8988T (cell line): ENCODE measurements at regions not wholly inside any gene's neighbourhood (a gene's known extent, or its start where the extent isn't known, plus 50 kb on each side); places are given as distances from the start of the nearest gene placed in this dataset.
"Not testable (repeated sequence)": the region's sequence is repeated elsewhere in the genome, so short reads cannot be mapped to it uniquely, and the experiment has no call there.

Experiments used
- DNase-seq: peaks from one replicate; pipeline ENCODE4 v3.0.0; 2011

DNA sequence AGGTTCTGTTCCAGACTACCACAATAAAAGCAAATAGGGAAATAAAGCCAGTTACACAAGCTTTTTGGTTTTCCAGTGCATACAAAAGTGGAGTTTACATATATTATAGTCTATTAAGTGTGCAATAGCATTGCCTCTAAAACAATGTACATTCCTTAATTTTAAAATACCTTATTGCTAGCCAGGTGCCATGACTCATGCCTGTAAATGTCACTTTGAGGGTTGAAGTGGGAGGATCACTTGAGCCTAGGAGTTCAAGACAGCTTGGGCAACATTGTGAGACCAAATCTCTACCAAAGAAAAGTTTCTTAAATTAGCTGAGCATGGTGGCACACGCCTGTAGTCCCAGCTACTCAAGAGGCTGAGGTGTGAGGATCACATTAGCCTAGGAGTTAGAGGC, 52.9 kb upstream of the IMP4 start:
- no peak for DNase-seq

DNA sequence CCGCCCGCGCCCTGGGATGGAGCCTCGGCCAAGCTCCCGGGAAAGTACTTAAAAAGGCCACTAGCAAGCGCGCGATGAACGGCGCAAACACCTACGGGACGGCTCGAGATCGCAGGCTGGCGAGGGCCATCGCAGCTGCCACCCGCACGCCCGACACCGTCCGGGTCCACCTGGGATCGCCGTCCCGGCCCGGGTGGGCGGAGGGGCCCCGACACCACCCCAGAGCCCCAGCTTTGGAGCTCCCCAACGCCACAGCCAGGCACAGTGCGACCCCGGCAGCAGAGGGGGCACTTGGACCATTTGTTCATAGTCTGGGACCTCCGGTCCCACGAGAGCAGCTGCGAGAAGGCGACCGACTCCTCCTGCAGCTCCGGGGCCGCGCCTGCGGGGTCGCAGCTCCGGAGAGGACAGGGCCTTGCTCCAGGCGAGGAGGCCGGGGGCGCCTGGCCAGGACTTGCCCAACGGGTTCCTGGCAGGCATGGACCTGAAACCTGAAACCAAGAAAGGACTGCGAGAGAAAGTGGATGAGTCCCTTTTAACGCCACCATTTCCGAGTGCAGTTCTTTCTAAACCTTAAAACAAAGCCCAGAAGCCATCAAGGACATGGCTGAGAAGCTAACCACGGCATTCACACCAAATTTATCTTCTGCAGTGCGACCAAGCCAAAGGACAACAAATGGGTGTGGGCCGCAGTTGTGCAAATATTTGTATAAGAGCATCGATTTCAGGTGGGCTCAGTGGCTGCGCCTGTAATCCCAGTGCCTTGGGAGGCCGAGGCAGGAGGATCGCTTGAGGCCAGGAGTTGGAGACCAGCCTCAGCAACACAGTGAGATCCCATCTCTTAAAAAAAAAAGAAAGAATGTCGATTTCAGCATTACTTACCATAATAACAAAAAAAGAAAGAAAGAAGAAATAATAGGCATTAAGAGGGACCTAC, 54.0 kb upstream of the IMP4 start:
- DNase-seq: no peak

DNA sequence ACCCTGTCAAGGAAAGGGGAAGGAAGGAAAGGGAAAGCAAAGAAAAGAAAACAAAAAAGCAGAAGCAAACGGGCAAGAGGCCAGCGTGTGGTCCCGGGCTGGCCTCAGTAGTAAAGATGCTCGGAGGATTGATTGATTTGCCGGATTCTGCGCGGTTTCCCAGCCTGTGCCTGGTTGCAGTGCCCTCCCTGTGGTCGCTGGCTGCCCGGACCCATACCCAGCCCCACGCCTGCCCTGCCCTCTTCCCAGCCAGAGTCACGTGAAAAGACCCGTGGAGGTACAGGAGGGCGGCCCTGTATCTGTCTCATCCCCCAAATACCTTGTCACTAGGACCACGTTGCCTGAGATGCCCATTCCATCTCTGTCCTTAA, 55.1 kb upstream of the IMP4 start:
- no peak for DNase-seq

GRCh38 chr2:130286983-130287655, 55.6 kb upstream of the IMP4 start:
- DNase-seq: no peak

- DNase-seq: not testable (repeated sequence)
Observed at GRCh38 chr2:130283341-130283869, 59.3 kb upstream of the IMP4 start.

GRCh38 chr2:130279551-130279950, 63.1 kb upstream of the IMP4 start:
- DNase-seq: not testable (repeated sequence)

DNA sequence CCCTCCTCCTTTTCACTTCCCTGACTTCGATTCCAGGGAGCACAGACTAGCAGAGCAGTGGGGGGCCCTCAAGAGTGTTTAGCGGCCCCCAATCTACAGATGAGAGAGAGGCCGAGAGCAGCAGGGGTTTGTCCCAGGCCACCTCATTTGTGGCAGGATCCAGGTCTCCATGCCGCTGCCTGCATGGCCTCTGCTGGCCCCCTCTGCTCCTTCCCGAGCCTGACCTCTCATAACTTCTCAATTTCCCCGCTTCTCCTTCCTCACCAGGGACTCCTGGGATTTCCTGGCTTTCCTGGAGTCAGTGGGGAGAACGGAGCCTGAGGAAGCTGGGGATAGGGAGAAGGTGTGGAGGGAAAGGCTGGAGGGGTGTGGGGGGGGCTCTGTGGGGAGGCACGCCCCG, 70.1 kb upstream of the TUBA3E start:
- not testable (repeated sequence) for DNase-seq

- not testable (repeated sequence) for DNase-seq
Observed at GRCh38 chr2:130267572-130267971, 69.3 kb upstream of the TUBA3E start.

- not testable (repeated sequence) for DNase-seq
Observed at GRCh38 chr2:130266836-130267235, 68.6 kb upstream of the TUBA3E start.

- not testable (repeated sequence) for DNase-seq
Observed at GRCh38 chr2:130265570-130266247, 67.5 kb upstream of the TUBA3E start.

GRCh38 chr2:130264901-130265320, 66.7 kb upstream of the TUBA3E start:
- not testable (repeated sequence) for DNase-seq

GRCh38 chr2:130264501-130264900, 66.3 kb upstream of the TUBA3E start:
- DNase-seq: no peak

DNA sequence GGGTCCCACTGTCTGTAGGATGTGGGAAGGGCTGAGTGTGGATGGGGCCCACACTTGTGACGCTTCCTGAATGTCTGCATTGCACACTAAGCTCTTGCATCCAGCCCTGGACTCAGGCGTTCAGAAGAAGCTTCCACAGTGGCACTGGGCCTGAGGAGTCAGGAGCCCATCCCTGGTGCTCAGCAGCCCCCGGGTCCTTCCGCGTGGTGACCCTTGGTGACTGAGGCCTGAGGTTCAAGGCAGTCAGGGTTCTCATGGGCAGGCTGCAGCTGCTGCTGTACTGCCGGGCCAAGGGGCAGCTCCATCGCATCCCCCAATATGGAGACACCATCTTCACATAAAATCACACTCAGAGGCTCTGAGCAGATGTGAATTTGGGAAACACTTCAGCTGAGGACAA, 65.8 kb upstream of the TUBA3E start:
- no peak for DNase-seq

DNA sequence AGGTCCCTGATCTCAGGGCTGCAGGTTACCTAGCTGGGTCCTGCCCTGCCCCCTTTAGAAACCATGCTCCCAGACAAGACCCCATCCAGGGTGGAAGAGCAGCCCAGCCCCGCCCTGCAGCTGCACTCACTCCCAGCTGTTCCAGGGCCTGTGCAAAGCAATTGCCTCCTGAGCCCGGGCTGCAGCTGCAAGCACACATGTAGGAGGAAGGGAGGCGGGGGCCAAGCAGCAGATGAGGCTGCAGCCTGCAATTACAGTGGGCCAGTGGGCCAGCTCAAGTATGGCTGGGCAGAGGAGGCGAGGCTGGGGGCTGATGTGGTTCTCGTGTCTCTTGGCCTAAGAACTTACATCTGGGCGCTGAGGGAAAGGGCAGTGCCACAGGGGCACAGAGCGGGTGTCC, 65.4 kb upstream of the TUBA3E start:
- no peak for DNase-seq

- DNase-seq: no peak
Observed at GRCh38 chr2:130261970-130262760, 63.9 kb upstream of the TUBA3E start.

DNA sequence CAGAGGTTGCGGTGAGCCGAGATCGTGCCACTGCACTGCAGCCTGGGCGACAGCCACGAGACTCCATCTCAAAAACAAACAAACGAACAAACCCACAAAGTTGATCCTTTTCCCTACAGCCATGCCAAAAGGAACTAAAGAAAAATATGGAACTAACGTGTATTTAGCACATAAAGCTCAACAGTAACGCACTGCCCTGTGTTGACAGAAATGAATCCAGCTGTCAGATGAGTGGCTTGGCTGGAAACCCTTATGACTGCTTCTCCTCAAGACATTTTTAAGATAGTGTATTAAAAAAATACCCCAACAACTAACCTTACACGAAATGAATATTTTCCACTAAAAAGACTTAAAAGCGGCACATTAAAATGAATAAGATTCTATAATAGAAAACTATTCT, 62.9 kb upstream of the TUBA3E start:
- DNase-seq: no peak

- no peak for DNase-seq
Observed at GRCh38 chr2:130259594-130259993, 61.4 kb upstream of the TUBA3E start.

DNA sequence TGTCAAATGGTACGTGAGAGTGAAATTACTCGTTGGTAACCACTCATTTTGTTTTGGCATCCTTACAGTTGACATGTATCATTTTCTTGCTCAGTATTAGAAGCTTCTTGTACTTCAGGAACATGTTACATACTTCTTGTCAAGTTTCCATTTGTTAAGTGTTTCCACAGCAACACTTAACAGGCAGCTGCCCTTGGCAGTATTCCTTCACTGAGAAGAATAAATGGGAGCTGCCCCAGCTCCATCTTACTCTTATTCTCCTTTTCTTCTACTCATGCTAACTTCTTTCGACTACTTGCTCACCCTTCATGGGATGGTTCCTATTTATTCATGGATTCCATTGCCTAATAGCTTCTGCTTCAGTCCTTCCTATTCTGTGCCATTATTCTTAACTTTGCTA, 60.1 kb upstream of the TUBA3E start:
- DNase-seq: no peak

DNA sequence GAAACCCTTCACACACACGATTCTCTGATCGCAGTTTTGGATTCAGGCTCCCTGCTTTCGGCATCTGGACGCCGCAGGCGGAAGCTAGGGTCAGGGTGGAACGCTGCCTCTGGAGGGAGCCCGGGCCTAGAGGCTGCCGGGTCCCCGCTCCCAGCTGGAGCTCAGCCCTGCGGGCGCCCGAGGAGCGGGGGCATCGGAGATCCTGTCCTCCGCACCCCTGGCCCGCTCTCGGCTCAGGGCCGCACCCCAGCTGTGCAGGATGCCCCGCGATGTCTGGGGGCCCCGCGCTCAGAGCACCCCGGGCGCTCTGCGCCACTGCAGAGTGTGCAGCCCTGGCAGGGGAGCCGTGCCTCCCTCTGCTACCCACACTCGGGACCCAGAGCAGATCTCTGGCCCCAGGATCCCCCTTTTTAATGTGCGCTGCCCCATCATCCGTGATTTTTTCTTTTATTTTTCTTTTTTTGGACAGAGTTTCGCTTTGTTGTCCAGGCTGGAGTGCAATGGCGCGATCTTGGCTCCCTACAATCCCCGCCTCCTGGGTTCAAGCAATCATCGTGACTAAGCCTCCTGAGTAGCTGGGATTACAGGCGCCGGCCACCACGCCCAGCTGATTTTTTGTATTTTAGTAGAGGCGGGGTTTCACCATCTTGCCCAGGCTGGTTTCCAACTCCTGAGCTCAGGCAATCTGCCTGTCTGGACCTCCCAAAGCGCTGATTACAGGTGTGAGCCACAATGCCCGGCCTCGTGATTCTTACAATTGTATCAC, 54.8 kb upstream of the TUBA3E start:
- DNase-seq: peak; percentile 65

DNA sequence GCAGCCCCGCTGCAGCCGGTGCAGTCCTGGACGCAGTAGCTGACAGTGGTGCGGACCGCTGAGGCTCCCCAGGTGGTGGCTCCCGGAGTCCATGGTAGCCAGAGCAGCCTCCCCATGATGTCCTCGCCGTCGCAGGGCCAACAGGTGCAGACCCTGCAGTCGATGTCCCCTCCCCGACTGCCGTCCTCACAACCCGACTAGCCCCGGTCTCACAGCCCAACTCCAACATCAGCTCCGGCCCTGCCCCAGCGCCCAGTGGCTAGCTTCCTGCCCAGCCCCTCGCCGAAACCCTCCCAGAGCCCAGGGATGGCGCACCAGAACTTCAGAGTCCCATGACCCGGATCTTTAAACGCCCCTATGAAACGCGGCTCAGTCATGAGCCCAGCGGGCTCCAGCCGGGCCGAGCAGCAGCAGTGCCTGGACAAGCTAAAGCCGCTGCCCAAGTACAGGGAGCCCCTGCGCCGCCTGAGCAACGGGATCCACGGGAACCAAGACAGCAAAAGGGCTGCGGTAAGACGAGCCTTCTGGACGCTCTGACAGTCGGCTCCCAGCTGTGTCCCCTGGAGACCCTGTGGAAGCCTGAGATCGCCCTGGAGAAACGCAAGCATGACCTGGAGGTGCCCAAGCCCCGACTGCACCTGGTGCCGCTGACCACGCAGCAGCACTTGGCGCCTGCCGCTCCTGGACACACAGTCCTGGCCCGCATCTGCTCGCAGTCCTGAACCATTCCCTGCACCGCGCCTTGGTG, 53.8 kb upstream of the TUBA3E start:
- no peak for DNase-seq

- DNase-seq: no peak
Observed at GRCh38 chr2:130251535-130251872, 53.3 kb upstream of the TUBA3E start.
